Left hindlimb (tissue), 1 donor: ENCODE measurements at regions not wholly inside any gene's neighbourhood (a gene's known extent, or its start where the extent isn't known, plus 50 kb on each side); places are given as distances from the start of the nearest gene placed in this dataset.

Source experiments
- DNase-seq: peaks from one replicate; pipeline ENCODE4 v3.0.0-alpha.2; 2018

DNA sequence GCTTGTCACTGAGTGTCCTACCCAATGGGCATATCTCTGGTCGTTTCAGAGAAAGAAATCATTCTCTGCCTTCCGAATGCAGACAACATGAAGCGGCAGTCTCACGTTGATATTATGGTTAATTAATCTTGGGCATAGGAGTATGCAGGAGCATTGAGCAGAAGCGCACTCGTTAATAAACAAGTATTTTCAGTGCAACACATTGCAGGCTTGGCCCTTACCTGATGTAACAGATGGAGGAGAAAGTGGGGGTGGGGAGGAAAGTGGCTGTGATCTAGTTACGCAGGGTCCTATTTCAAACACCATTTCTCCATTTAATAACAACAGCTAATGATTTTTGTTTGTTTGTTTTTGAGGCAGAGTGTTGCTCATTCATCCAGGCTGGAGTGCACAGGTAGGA lies 414.0 kb upstream of the RBFOX1 start:
- DNase-seq, result no peak

GRCh38 chr16:6916946-6917345 lies 415.7 kb upstream of the RBFOX1 start:
- no peak for DNase-seq

GRCh38 chr16:6913566-6913965 lies 419.1 kb upstream of the RBFOX1 start:
- no peak for DNase-seq

- DNase-seq, result no peak
Measured at GRCh38 chr16:6910301-6910700, 422.3 kb upstream of the RBFOX1 start.

- DNase-seq, result no peak
Measured at GRCh38 chr16:6905601-6906000, 427.0 kb upstream of the RBFOX1 start.

GRCh38 chr16:6903671-6904070 lies 429.0 kb upstream of the RBFOX1 start:
- no peak for DNase-seq

GRCh38 chr16:6898896-6899295 lies 433.7 kb upstream of the RBFOX1 start:
- no peak for DNase-seq

GRCh38 chr16:6897876-6898485 lies 434.7 kb upstream of the RBFOX1 start:
- no peak for DNase-seq

GRCh38 chr16:6892966-6893365 lies 439.7 kb upstream of the RBFOX1 start:
- DNase-seq, result no peak

DNA sequence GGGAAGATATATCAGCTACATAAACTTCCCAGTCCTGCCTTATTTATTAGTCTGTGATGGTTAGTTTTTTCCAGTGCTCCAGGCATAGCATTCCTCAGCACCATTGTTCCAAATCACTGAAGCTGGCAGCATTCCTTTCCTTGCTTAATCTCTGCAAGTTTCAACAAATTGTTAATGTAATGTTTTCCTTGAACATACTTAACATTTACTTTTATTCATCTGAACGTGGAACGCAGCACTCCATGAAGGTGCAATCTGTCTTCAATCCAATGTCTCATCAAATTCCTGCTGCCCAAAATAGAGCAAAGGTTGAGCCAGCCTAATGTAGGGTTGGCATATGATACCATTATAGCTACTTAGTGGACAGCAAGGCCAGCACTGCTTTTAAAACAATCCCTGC lies 441.1 kb upstream of the RBFOX1 start:
- DNase-seq, result no peak

- DNase-seq, result no peak
Measured at GRCh38 chr16:6888531-6888930, 444.1 kb upstream of the RBFOX1 start.

DNA sequence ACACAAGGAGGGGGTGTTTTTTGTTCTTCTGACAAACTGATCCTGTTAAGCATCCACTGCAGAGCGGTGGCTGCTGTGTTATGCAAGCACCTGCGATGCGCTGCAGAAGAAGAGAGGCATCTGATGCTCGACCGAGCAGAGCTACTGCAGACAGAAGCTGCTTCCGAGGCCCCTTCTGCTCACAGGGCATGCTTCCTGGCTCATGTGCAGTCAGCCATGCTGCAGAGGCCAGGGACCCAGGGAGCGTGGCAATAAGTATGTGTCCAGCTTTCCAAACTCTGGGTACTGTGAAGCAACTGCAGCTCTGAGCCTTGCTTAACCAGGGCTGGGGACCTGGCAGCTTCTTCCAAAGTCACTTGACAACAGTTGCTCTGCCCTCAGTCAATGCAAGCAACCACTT lies 448.6 kb upstream of the RBFOX1 start:
- no peak for DNase-seq

DNA sequence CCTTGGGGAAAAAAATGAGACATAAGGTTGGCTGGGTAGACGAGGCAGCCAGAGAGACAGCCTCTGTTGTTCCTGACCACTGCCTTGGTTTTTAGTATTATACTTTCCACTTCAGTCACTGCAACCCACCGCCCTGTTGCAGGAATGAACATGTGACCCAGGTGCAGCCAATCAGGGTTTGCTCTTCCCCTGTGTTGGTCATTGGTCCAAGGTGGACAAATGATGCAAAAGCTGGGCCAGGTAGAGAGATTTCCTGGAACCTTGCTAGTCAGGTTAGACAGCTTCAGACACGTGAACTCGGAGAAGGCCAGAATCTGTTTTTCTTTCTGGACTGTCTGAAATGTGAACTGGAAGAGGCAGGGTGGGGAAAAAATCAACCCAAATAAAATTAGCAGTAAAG lies 452.4 kb upstream of the RBFOX1 start:
- no peak for DNase-seq

GRCh38 chr16:6864671-6865070 lies 468.0 kb upstream of the RBFOX1 start:
- no peak for DNase-seq

DNA sequence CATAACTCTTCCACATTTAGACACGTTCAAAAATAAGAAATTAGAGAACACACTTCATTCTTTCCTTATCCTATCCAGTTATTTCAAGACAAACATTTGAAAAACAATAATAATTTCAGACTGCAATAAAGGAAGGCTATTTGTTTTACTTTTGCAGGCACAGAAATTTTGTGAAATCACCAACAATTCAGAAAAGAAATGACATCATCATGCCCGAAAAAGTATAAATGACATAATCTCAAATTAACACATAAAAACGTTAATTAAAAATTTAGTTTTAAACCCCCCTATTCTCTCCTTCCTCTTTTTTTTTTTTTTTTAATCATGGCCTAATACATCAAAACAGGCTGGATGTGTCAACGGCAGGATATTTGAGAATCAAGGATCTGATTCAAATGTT lies 468.4 kb upstream of the RBFOX1 start:
- no peak for DNase-seq

DNA sequence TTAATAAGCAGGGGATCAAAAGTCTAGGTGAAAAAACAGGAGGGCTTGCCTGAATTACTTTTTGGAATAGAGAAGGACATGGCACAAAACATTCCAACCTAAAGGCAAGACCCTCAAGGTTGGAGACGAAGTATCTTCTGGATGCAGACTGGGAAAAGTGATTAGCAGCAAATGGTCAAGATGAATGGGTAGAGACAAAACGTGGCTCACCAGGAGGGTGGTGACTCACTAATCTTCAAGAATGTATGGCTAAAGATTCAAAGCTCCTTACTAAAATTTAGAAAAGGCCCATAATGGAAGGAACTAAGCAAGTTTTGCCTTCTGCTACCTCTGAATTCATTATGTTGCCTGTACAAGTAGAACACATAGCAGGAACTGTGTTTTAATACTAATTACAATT lies 469.5 kb upstream of the RBFOX1 start:
- DNase-seq, result no peak

DNA sequence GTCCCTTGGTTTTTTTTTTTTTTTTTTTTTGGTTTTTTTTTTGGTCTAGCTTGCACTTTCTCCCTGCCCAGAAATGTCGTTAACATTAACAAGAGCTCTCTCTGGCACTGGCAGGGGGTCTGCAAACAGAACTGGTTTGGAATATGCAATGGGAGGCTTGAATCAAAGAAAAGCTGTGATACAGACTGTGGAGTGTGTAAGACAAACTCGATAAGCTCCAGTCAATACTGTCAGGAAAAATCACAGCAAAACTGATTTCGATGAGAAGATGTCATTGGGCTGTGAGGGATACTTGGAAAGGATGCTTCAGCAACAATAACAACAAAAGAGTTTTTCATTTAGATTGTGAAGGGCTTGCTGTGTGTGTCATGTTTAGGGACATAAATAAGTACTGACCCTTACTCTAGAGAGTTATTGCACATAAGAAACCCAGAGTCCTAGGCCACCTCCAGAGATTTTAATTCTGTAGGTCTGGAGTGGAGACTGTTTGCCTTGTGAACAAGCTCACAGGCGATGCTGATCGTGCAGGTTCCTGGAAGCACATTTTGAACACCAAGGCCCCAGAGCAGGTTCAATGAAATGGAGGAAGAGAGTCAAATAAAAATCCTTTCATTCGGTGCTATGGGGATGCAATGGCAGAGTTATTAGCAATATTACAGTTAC lies 470.7 kb upstream of the RBFOX1 start:
- no peak for DNase-seq

DNA sequence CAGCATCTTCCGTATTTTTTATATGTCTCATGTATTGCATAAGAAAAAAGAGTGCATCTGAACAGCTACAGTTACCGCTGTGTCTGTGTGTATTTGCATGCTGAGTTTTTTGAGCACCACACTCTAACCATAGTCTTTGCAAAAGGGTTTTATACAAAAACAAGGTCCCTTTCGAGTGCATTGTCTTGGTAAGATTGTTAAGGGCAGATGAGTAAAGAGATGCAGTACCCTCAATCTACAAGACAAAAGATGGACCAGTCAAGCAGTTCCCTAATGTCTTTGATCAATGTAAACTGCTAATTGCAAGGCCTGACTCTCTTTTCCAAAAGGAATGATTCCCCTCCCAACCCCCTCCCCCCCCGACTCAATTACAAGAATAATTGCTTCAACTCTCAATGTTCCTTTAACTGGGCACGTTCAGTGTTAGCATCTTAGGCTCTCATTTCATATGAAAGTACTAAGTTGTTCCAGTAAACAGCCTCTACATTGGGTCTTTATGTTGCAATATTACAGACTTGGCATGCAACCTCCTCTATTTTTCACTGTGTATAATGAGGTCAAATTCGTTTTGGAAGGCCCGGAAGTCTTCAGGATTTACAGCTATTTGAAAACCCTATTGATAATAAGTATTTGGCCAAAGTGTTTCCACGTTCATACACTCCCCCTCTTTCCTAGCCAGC lies 471.4 kb upstream of the RBFOX1 start:
- no peak for DNase-seq

DNA sequence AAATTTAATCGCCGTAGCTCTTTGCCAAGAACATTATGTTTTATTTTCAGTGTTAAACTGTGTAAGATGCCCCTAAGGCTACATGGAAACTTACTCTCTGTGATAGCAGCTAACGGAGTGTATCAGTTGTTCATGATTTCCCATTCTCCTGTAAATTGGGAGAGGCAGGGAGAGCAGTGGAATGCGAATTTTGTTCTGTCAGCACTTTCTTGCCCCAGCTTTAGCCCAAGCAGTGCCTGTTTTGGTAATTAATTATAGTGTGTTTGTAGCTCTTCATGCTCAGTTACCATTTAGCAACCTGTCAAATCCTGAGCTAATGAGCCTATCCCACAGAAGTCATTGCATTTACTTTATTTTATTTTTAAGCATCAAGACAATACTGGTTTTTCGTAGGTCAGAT lies 475.1 kb upstream of the RBFOX1 start:
- DNase-seq, result no peak

GRCh38 chr16:6856578-6856977 lies 476.1 kb upstream of the RBFOX1 start:
- no peak for DNase-seq

DNA sequence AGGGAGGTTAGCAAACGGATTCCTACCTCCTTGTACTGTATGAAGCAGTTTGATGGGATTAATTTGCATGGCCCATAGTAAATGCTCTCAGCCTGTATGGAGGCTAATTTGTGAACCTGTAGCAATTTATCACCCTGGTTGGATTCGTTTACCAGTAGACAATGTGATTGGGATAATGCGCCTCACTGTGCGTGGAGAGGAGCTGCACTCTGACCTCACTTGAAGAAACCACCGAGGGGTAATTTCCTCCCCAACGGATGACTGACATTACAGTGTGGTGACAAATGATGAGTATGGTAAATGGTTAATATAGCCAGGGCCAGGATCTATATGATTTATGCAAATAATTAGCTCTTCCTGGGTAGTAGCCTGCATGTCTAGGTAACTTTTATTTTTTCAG lies 479.1 kb upstream of the RBFOX1 start:
- no peak for DNase-seq

DNA sequence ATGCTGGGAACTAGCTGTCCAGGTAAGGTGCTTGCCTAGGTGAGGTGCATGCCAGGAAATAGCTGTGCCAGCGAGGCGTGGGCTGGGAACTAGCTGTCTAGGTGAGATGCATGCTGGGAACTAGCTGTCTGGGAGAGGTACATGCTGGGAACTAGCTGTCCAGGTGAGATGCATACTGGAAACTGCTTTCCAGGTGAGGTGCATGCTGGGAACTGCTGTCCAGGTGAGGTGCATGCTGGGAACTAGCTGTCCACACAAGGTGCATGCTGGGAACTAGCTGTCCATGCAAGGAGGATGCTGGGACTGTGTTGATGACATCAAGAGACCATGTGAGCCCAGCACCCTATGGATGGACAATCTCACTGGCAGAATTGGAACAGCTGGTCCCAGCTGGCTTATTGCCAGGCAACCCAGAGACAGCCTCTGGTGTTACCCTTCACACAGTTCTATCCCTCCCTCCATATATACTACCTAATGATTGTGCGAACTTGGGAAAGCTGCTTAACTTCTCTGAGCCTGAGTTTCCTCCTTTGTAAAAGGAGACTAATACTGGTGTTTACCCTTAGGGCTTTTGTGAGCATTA lies 479.9 kb upstream of the RBFOX1 start:
- DNase-seq, result no peak

- DNase-seq, result no peak
Measured at GRCh38 chr16:6846452-6846851, 486.2 kb upstream of the RBFOX1 start.

GRCh38 chr16:6841392-6841791 lies 491.3 kb upstream of the RBFOX1 start:
- no peak for DNase-seq
